ENCODE measurements at regions not wholly inside any gene's neighbourhood (a gene's known extent, or its start where the extent isn't known, plus 50 kb on each side); places are given as distances from the start of the nearest gene placed in this dataset.
A peak's percentile ranks its signal among the peaks of the same experiment; 100 is the strongest.

DNA sequence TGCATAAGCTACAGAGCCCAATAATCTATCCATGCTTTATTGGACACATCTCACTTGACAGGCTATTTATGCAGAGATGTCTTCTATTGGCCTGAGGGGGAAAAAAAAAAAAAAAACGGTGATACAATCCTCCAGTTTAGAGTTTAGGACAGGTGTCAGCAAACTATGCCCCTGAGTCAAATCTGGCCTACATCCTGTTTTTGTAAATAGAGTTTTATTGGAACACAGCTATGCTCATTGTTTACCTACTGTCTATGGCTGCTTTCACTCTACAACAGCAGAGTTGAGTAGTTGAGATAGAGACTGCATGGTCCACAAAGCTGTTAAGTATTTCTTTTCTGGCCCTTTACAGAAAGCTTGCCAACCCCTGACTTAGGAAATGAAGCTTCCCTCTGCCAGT lies 403.1 kb downstream of the C12orf75 start:
- FAIRE-seq: no peak

GRCh38 chr12:105736498-105736897 lies 402.3 kb downstream of the NUAK1 start:
- FAIRE-seq (no peak), DNase-seq (ENCODE audit: low spot score in 2 of 2) (no peak)

More for the DNA sequence above, 403.1 kb downstream of the C12orf75 start:
- no peak for DNase-seq (ENCODE audit: low spot score in 2 of 2)

GRCh38 chr12:105738051-105738450 lies 400.7 kb downstream of the NUAK1 start:
- no peak for DNase-seq (ENCODE audit: low spot score in 2 of 2)

GRCh38 chr12:105740369-105740768 lies 398.4 kb downstream of the NUAK1 start:
- FAIRE-seq: no peak
- no peak for DNase-seq (ENCODE audit: low spot score in 2 of 2)

More at GRCh38 chr12:105738051-105738450, 400.7 kb downstream of the NUAK1 start:
- FAIRE-seq: no peak

DNA sequence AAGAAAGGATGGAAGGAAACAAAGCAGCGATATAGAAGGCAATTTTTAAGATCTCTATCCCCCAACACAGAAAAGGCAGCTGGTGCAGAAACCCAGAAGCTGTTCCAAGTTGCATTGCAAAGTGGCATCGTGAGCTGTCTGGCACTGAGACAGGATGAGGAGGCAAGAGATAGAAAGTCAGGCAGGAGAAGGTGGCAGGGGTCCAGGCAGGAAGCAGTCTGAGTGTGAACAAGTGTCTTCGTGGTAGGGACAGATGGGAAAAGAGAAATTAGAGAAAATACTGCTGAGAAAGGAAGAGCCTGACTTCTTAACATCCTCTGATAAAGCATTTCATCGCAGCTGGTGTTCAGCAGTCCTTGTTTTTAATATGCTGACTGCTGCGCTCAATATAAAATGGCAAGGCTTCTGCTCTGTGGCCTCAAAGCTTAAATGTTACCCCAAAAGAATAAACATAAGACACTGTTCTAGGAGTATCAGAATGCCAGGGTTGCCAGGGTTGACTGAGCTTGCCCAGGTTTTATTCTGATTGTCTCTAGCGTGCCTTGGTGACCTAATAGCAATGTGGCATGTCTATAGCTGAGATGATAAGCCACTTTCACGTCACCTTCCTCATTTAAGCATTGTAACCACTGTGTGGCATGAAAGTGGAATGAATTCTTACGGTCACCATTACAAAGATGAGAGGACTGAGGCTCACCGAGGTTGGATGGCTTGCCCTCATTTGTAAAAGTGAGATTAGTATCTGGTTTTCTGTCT lies 397.6 kb downstream of the NUAK1 start:
- no peak for FAIRE-seq
- peak in 1 of 2 donors; percentile 24 for DNase-seq (ENCODE audit: low spot score in 2 of 2)

DNA sequence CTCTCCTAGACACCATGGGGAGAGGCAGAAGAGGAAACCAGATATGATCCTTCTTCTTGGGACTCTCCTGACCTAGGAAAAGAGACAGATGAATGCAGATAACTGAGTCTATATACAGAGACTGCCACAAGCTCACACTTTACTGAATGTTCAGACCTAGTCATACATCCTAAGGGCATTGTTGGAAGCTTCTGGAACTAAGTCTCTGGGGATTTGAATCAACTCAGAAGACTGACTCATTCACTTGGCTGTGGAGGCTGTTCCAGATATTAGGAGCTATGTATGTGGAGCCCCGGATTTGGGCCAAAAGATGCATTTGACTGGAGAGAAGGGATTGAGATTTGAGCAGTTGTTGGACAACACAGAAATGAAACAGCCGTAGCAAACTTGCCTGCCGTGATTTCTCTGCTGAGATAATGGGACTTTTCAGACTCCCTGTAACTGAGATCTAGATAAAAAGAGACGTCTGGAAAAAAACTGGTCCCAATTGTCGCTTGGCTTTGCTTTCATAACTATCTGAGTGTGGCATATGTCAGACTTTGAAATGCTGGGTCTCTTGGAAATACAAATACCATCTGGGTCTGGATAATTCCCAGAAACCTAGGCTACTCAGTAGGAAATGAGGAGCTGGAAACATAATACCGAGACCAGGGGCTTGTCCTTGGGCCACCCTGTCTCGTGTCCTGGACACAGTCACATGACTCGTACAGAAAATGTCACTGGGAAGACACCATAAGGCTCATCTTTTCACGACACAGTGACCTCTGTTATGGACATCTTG lies 396.8 kb downstream of the NUAK1 start:
- DNase-seq (ENCODE audit: low spot score in 2 of 2) (no peak), FAIRE-seq (no peak)

DNA sequence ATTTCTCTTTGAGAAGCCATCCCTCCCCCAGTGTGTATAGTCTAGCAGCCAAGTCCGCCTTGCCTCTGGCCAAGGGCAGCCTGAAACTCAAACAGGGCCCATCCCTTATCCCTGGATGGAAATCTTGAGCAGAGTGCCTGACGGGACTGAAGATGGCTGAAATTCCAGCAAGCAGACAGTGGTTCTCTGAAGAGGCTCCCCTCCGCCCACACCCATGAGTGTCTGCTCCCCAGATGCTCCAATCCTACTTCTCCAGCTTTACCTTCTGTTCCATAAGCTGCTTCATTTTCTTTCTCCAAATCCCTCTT lies 396.2 kb downstream of the NUAK1 start:
- DNase-seq (ENCODE audit: low spot score in 2 of 2) (no peak), FAIRE-seq (no peak)

DNA sequence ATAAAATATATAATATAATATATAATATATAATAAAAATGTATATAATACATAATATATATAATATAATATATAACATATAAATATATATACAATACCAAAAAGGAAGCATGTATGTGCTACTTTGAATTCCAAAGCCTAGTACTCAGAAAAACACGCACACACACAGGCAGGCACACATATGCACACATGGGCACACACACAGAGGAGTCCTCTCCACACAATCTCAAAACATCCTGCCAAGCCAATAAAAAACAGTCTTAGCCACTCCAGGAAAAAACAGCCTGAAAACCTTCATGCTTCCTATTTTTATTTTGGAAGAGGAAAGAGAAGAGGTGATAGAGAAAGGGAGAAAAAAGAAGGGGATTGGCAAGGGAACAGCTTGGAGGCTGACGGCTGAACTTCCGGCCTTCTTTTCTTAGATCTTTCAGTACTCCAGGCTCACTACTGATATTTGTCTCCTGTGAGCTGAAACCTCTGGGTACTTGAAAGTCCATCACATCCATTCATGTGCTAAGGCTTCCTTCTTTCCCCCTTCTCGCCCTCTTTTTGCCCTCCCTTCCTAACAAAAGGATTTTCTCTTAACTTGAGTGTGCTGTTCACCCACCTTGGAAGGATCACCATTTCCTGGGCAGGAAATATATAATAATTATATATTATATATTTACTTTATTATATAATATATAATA lies 394.2 kb downstream of the NUAK1 start:
- DNase-seq (ENCODE audit: low spot score in 2 of 2): no peak
- FAIRE-seq: no peak

- FAIRE-seq (no peak), DNase-seq (ENCODE audit: low spot score in 2 of 2) (no peak)
Measured at GRCh38 chr12:105745811-105746210, 392.9 kb downstream of the NUAK1 start.

DNA sequence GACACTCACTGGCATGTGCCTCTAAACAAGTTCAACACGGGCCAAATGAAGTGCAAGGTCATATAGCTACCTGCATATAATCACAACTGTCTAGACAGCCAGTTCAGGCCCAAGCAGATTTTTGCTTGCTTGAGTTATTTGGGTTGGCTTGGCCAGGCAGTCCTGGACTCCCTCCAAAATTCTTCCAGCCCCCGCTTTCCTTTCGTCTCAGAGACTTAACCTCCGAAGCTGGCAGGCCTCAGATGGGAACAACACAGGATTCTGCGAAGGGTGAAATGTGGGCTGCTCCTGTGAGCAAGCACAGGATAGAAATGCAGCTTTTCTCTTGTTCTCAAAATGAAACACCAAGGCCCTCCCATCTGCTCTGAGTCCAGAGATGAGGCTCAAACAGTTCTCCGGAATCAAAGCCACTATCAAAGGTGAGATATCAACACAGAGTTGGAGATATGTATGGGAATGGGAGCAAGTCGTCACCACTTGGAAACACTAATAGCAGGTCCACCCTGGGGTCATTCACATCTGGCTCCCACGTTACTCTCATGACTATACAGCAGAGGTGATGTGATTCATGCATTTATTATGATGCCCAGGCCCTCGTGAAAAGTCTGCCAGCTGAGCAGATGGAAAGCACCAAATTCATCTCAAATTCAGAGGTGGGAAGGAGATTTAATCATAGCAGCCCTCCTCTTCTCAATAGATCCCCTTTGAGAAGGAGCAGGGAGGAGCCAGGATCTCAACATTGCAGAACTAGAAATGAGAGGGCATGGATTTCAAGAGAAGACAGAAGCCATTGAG lies 389.8 kb downstream of the NUAK1 start:
- DNase-seq (ENCODE audit: low spot score in 2 of 2) (no peak), FAIRE-seq (no peak)

DNA sequence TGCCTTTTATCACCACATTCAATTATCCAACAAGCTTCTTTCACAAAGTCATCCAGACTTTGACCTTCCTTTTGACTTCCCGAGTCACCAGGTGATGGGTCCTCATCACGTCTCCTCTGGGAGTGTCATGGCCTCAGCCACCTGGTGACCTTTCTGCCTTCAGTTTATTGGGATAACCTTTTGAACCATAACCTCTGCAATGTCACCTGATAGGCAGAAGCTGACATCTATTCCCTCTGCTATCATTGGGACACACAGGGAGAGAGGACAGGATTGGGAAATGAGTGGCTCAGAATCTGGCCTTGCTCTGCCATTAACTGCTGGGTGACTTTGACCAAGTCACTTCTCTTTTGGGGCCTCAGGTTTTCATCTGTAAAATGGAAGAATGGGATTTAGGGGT lies 388.7 kb downstream of the NUAK1 start:
- no peak for FAIRE-seq
- DNase-seq (ENCODE audit: low spot score in 2 of 2): no peak

GRCh38 chr12:105754313-105754712 lies 384.4 kb downstream of the NUAK1 start:
- DNase-seq (ENCODE audit: low spot score in 2 of 2) (no peak), FAIRE-seq (no peak)

DNA sequence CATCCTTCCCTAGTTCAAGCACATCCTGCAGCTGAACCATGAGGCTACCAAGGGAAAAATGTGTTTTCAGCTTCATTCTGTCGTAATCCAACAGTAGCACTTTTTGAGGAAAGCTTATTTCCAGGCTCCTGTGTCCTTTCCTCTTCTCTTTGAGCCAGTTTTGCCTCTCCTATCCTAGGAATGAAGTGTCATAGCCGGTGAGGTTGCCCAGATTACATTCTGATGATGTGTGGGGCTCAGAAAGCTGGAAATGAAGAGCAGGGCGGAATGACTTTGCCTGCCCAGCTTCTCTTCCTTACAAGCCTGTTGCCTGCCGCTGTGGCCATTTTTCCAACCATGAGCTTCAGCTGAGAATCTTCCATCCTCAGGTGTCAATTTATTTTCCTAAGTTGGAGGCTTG lies 381.8 kb downstream of the NUAK1 start:
- no peak for FAIRE-seq

DNA sequence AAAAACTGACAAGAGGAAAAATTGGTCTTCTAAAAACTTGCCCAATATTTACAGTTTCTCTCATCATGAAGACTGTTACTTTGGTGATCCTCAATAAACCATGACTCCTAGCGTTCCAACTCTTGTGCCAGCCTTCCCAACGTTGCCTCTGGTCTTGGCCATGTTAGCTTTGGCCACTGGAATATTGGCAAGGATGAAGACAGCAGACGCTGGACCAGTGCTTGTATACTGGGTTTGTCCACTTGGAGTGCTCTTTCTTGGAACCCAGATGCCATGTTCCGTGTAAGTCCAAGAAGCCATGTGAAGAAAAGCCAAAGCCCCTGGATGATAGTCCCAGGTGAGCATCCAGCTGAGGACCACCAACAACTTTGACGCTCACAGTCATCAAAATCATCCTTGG lies 379.6 kb downstream of the NUAK1 start:
- DNase-seq (ENCODE audit: low spot score in 2 of 2) (no peak), FAIRE-seq (no peak)

More for the DNA sequence above, 381.8 kb downstream of the NUAK1 start:
- DNase-seq (ENCODE audit: low spot score in 2 of 2): no peak

GRCh38 chr12:105761075-105761474 lies 377.7 kb downstream of the NUAK1 start:
- no peak for FAIRE-seq
- DNase-seq (ENCODE audit: low spot score in 2 of 2): no peak

- no peak for FAIRE-seq
- DNase-seq (ENCODE audit: low spot score in 2 of 2): no peak
Measured at GRCh38 chr12:105764216-105764835, 374.4 kb downstream of the NUAK1 start.

- DNase-seq (ENCODE audit: low spot score in 2 of 2) (no peak), FAIRE-seq (no peak)
Measured at GRCh38 chr12:105765053-105766014, 373.4 kb downstream of the NUAK1 start.

DNA sequence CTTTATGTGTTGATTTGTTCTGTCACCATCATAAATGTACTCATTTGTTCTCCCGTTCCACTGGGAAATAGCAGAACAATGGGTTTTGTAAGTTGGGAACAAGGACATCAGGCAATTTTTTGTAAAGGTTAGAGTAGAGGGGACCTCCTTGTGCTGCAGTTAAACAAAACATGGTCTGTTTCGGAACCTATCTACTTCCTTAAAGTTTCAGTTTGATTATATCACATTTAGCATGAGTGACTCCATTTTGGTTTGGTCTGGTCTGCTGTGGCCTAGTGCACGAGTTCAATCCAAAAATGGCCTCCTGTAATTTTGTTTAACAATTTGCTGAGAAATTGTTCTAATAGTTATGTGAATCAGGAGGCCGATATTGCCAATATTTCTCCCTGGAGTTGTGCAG lies 372.7 kb downstream of the NUAK1 start:
- no peak for FAIRE-seq
- no peak for DNase-seq (ENCODE audit: low spot score in 2 of 2)

- FAIRE-seq: no peak
Measured at GRCh38 chr12:105769486-105769885, 369.3 kb downstream of the NUAK1 start.

More at GRCh38 chr12:105769486-105769885, 369.3 kb downstream of the NUAK1 start:
- DNase-seq (ENCODE audit: low spot score in 2 of 2): no peak

Data from frontal cortex (tissue), 3 donors.